K562 (cell line): ENCODE measurements at regions not wholly inside any gene's neighbourhood (a gene's known extent, or its start where the extent isn't known, plus 50 kb on each side); places are given as distances from the start of the nearest gene placed in this dataset.

Experiments
- ATAC-seq: fragments of 200-7000 bp; cut with Tn5 transposase; 3 replicates; pipeline ENCODE4 v1.9.1; 2020; ENCODE audit warnings: moderate library complexity
- BruUV-seq: library from RNA; stranded (reverse); fragments of 400-500 nt; replicated peaks from 2 replicates; lab custom pipeline; 2021; lab: Mats Ljungman, UMichigan
- CTCF ChIA-PET: fragments of 300-600 bp; formaldehyde crosslinking; extraction: SDS; loops from one replicate; lab custom pipeline; 2021; ENCODE audit warnings: low intra/inter-chr PET ratio; lab: Yijun Ruan, JAX
- POLR2A ChIA-PET: fragments of 300-600, 350-650 bp; sonication (Branson Sonifier 250); formaldehyde crosslinking; extraction: SDS; loops from one replicate; lab custom pipeline; 2021; ENCODE audit warnings: antibody characterized with exemption, inconsistent platforms; lab: Yijun Ruan, JAX
- DNase-seq, 4 experiments: peaks; one replicate each; pipeline versions ENCODE4 v3.0.0 to v3.0.0-alpha.2; 2011 to 2018; ENCODE audit warnings: low spot score in 3 of 4, mixed read lengths in 3 of 4; ENCODE audit errors: extremely low read depth in 1 of 4
- FAIRE-seq: peaks from 2 replicates; lab custom pipeline; 2011; peaks lifted over from hg19 to GRCh38; lab: Jason Lieb, UNC
- H2AFZ ChIP-seq: 2 replicates; pipeline ENCODE4 v1.6.0; 2011; ENCODE audit warnings: low read depth, low read length, control low read depth, inconsistent platforms
- H3K27ac ChIP-seq: fragments of 200-600 bp; 3 replicates; pipeline ENCODE4 v1.8.0; 2011; ENCODE audit warnings: low read depth, mild to moderate bottlenecking, control low read depth, inconsistent platforms, low read length, moderate library complexity, mixed read lengths; ENCODE audit errors: extremely low read depth
- H3K27me3 ChIP-seq, 2 experiments: fragments of 300-600 bp in 1 of 2; 2 replicates in 1 of 2; 3 replicates in 1 of 2; pipeline versions ENCODE4 v1.6.0 to v1.8.0; 2011; ENCODE audit warnings: inconsistent platforms in 2 of 2, low read length in 2 of 2, mild to moderate bottlenecking in 1 of 2, mixed read lengths in 1 of 2, moderate library complexity in 1 of 2; ENCODE audit not compliant: control insufficient read depth in 2 of 2, insufficient read depth in 2 of 2
- H3K36me3 ChIP-seq: fragments of 300-600 bp; 3 replicates; pipeline ENCODE4 v1.8.0; 2011; ENCODE audit warnings: mild to moderate bottlenecking, low read length, inconsistent platforms; ENCODE audit not compliant: control insufficient read depth, insufficient read depth
- H3K4me1 ChIP-seq, 2 experiments: fragments of 200-600 bp in 1 of 2; replicated peaks in 1 of 2; 2 replicates in 1 of 2; 3 replicates in 1 of 2; pipeline versions ENCODE4 v1.5.1 to v1.8.0; 2011; ENCODE audit warnings: inconsistent platforms in 2 of 2, low read length in 2 of 2, mild to moderate bottlenecking in 1 of 2, mixed read lengths in 1 of 2, moderate library complexity in 1 of 2; ENCODE audit not compliant: control insufficient read depth in 2 of 2, insufficient read depth in 2 of 2
- H3K4me2 ChIP-seq: 2 replicates; pipeline ENCODE4 v1.6.1; 2011; ENCODE audit warnings: low read length, control low read depth, inconsistent platforms, mixed read lengths; ENCODE audit not compliant: insufficient read depth
- H3K4me3 ChIP-seq: fragments of 200-600 bp; sonication (generic), shearing (Covaris generic); 2 replicates; pipeline ENCODE4 v1.5.1; 2016; ENCODE audit warnings: control low read depth, inconsistent platforms
- H3K79me2 ChIP-seq: fragments of 200-600 bp; 3 replicates; pipeline ENCODE4 v1.8.0; 2011; ENCODE audit warnings: low read length, inconsistent platforms; ENCODE audit not compliant: control insufficient read depth, insufficient read depth
- H3K9ac ChIP-seq, 2 experiments: 2 replicates each; pipeline versions ENCODE4 v1.6.0 to v1.6.1; 2011; ENCODE audit warnings: low read depth in 2 of 2, low read length in 2 of 2, control low read depth in 1 of 2, inconsistent platforms in 1 of 2, mild to moderate bottlenecking in 1 of 2, mixed read lengths in 1 of 2; ENCODE audit not compliant: insufficient read depth in 1 of 2
- H3K9me1 ChIP-seq: one replicate; pipeline ENCODE4 v1.6.0; 2011; ENCODE audit warnings: inconsistent platforms, mild to moderate bottlenecking, low read length, moderate library complexity; ENCODE audit not compliant: control insufficient read depth, insufficient read depth
- H3K9me3 ChIP-seq: replicated peaks from 2 replicates; pipeline ENCODE4 v1.5.1; 2011; ENCODE audit warnings: low read depth, low read length, inconsistent platforms; ENCODE audit not compliant: control insufficient read depth, insufficient read depth
- H4K20me1 ChIP-seq: replicated peaks from 2 replicates; pipeline ENCODE4 v1.6.1; 2011; ENCODE audit warnings: low read length, inconsistent platforms, mixed read lengths; ENCODE audit not compliant: control insufficient read depth, insufficient read depth
- AFF1 ChIP-seq, 2 experiments: fragments of 450-650 bp; IDR thresholded peaks; 2 replicates each; pipeline ENCODE4 v1.6.1; 2018; ENCODE audit warnings: mild to moderate bottlenecking in 2 of 2, low read depth in 1 of 2; ENCODE audit not compliant: partially characterized antibody in 2 of 2
- FOXM1 ChIP-seq, 2 experiments: fragments of 450-650 bp in 1 of 2; sonication (generic) in 1 of 2; formaldehyde crosslinking in 1 of 2; IDR thresholded peaks; 2 replicates each; pipeline versions ENCODE4 v1.6.1 to v1.9.0; 2017 to 2022; ENCODE audit warnings: low read depth in 2 of 2, mild to moderate bottlenecking in 2 of 2, missing genetic modification reagents in 1 of 2, moderate library complexity in 1 of 2
- KDM4B ChIP-seq, 2 experiments: fragments of 450-650 bp in 1 of 2; sonication (generic) in 1 of 2; IDR thresholded peaks; 2 replicates each; pipeline ENCODE4 v1.6.1; 2016 to 2017; ENCODE audit warnings: borderline replicate concordance in 2 of 2, antibody characterized with exemption in 1 of 2, low read depth in 1 of 2, mild to moderate bottlenecking in 1 of 2
- U2AF2 ChIP-seq: fragments of 200-400 bp; formaldehyde crosslinking; optimal IDR thresholded peaks from 2 replicates; pipeline ENCODE3; 2017; ENCODE audit warnings: low read depth, mild to moderate bottlenecking, low read length
- ZNF175 ChIP-seq: fragments of 200-800 bp; sonication (Bioruptor generic); IDR thresholded peaks from 2 replicates; pipeline ENCODE4 v1.6.1; 2016; ENCODE audit warnings: low read depth, mild to moderate bottlenecking, missing genetic modification characterization, missing compliant biosample characterization
- ZNF318 ChIP-seq, 2 experiments: fragments of 450-650 bp; IDR thresholded peaks; 2 replicates each; pipeline ENCODE4 v1.6.1; 2016; ENCODE audit warnings: mild to moderate bottlenecking in 2 of 2, borderline replicate concordance in 1 of 2, low read depth in 1 of 2, moderate library complexity in 1 of 2
- WGBS: fragments of 100-300 bp; shearing (Covaris generic); methylation state at CpG from one replicate; pipeline ENCODE4 v1.1.6; 2016; ENCODE audit warnings: low coverage, mixed read lengths; ENCODE audit not compliant: insufficient coverage; ENCODE audit errors: missing lambda C conversion rate; 5-methylcytosine and 5-hydroxymethylcytosine counted together
- in situ Hi-C: fragments of 300-500 bp; cut with MboI; formaldehyde crosslinking; loops from 4 replicates; pipeline ENCODE4 v1.15.0; 2018; ENCODE audit warnings: inconsistent platforms, mixed read lengths
- intact Hi-C: fragments of 100-400 bp; cut with micrococcal nuclease; formaldehyde crosslinking; loops from 2 replicates; pipeline ENCODE4 v1.14.2; 2022

GRCh38 chr2:234145057-234145456 lies 94.6 kb downstream of the SPP2 start (continued):
- TF ChIP-seq FOXM1 (IDR thresholded peaks at IDR 0.05; ENCODE audit: low read depth), result no peak
- TF ChIP-seq FOXM1 (CRISPR knock-in tag; IDR thresholded peaks at IDR 0.05; ENCODE audit: low read depth), result no peak

- WGBS, result 0% methylated on average over 3 of the region's 3 CpGs
- no peak for ATAC-seq
- Histone ChIP-seq H3K4me3 (no peak overlapping the region), H4K20me1 (no peaks in the 10 kb centered on the region), H3K9ac (no peak overlapping the region), H2AFZ (no peak overlapping the region), H3K36me3 (no peaks in the 10 kb centered on the region), H3K4me1 (no peaks in the 10 kb centered on the region), H3K27ac (no peak overlapping the region), H3K9me3 (no peaks in the 10 kb centered on the region), H3K9me1 (no peaks in the 10 kb centered on the region), H3K79me2 (no peaks in the 10 kb centered on the region), H3K27me3 (0 out of 5 replicates have a peak, but pooled peaks cover 0 to 3% of the 10 kb centered on the region in 2 experiments), H3K4me2 (no peak overlapping the region)
- FAIRE-seq, result no peak
- ChIA-PET CTCF (no interaction called here), POLR2A (no interaction called here)
- intact Hi-C loops, result no loop called here
- no peak for DNase-seq
- in situ Hi-C loops, result no loop called here
- BruUV-seq, result no TSS peak
- TF ChIP-seq KDM4B (IDR thresholded peaks at IDR 0.05; ENCODE audit: borderline replicate concordance in 2 of 2, low read depth in 1 of 2) (no peak), AFF1 (IDR thresholded peaks at IDR 0.05; ENCODE audit: low read depth in 1 of 2, partially characterized antibody in 2 of 2) (no peak), ZNF175 (CRISPR knock-in tag) (no peak), U2AF2 (no peak), ZNF318 (IDR thresholded peaks at IDR 0.05; ENCODE audit: borderline replicate concordance in 1 of 2, low read depth in 1 of 2) (no peak)
These were observed 93.4 kb downstream of the SPP2 start for GRCh38 chr2:234143896-234144295.
